ENCODE measurements at regions not wholly inside any gene's neighbourhood (a gene's known extent, or its start where the extent isn't known, plus 50 kb on each side); places are given as distances from the start of the nearest gene placed in this dataset.

- ChIA-PET POLR2A (no interaction called here), CTCF (no interaction called here)
- TF ChIP-seq CTCF (IDR thresholded peaks at IDR 0.05; ENCODE audit: insufficient read depth in 1 of 2, low read depth in 1 of 2, low read length in 1 of 2, severe bottlenecking in 1 of 2, unreplicated experiment in 1 of 2), result no peak
- intact Hi-C loops (cut with micrococcal nuclease; ENCODE audit: unreplicated experiment), result loop anchor here (10.0 kb wide), 1 partner anchor 1362 kb away; no protein-coding TSS in a partner anchor
- H3K4me3 ChIP-seq (ENCODE audit: low read depth, low read length), result no peak overlapping the region
- H3K4me1 Mint-ChIP-seq (ENCODE audit: low read depth, unreplicated experiment), result no peaks in the 10 kb centered on the region
- H3K9me3 Mint-ChIP-seq (ENCODE audit: unreplicated experiment), result no peaks in the 10 kb centered on the region
- H3K27ac Mint-ChIP-seq (ENCODE audit: unreplicated experiment), result no peak overlapping the region
- H3K9me3 ChIP-seq, result no peaks in the 10 kb centered on the region
- DNase-seq, result no peak
- no peaks in the 10 kb centered on the region for H3K36me3 Mint-ChIP-seq (ENCODE audit: insufficient read depth, unreplicated experiment)
- no peaks in the 10 kb centered on the region for H3K27me3 ChIP-seq (replicated peaks; ENCODE audit: control insufficient read depth, insufficient read depth, low read length)
- BruUV-seq (replicated peaks), result no TSS peak
- peaks cover 12% of the 10 kb centered on the region for H3K27me3 Mint-ChIP-seq (ENCODE audit: insufficient read depth, unreplicated experiment)
- H3K4me1 ChIP-seq, result no peaks in the 10 kb centered on the region
- no peak overlapping the region for H3K4me3 Mint-ChIP-seq (ENCODE audit: unreplicated experiment)
- no peaks in the 10 kb centered on the region for H3K36me3 ChIP-seq (ENCODE audit: control insufficient read depth, insufficient read depth, low read length)
These were observed 680.8 kb upstream of the TENM3 start for GRCh38 chr4:181562399-181562798.

GRCh38 chr4:181564625-181565024, 678.6 kb upstream of the TENM3 start:
- Mint-ChIP-seq H3K27ac (ENCODE audit: unreplicated experiment) (no peak overlapping the region), H3K9me3 (ENCODE audit: unreplicated experiment) (no peaks in the 10 kb centered on the region), H3K4me1 (ENCODE audit: low read depth, unreplicated experiment) (no peaks in the 10 kb centered on the region), H3K36me3 (ENCODE audit: insufficient read depth, unreplicated experiment) (no peaks in the 10 kb centered on the region), H3K27me3 (ENCODE audit: insufficient read depth, unreplicated experiment) (peaks cover 12% of the 10 kb centered on the region), H3K4me3 (ENCODE audit: unreplicated experiment) (no peak overlapping the region)
- H3K27me3 ChIP-seq (replicated peaks; ENCODE audit: control insufficient read depth, insufficient read depth, low read length), result no peaks in the 10 kb centered on the region
- ChIA-PET CTCF (no interaction called here), POLR2A (no interaction called here)
- H3K36me3 ChIP-seq (ENCODE audit: control insufficient read depth, insufficient read depth, low read length), result no peaks in the 10 kb centered on the region
- no peak for DNase-seq
- no peak for TF ChIP-seq CTCF (IDR thresholded peaks at IDR 0.05; ENCODE audit: insufficient read depth in 1 of 2, low read depth in 1 of 2, low read length in 1 of 2, severe bottlenecking in 1 of 2, unreplicated experiment in 1 of 2)
- no peaks in the 10 kb centered on the region for H3K4me1 ChIP-seq
- intact Hi-C loops (cut with micrococcal nuclease; ENCODE audit: unreplicated experiment), result loop anchor here (5.0 to 10.0 kb wide), 2 partner anchors 1243 to 1360 kb away; no protein-coding TSS in a partner anchor
- no peak overlapping the region for H3K4me3 ChIP-seq (ENCODE audit: low read depth, low read length)
- no peaks in the 10 kb centered on the region for H3K9me3 ChIP-seq
- BruUV-seq (replicated peaks), result no TSS peak

- H3K27me3 ChIP-seq (replicated peaks; ENCODE audit: control insufficient read depth, insufficient read depth, low read length), result no peaks in the 10 kb centered on the region
- intact Hi-C loops (cut with micrococcal nuclease; ENCODE audit: unreplicated experiment), result loop anchor here (5.0 to 10.0 kb wide), 2 partner anchors 1241 to 1358 kb away; no protein-coding TSS in a partner anchor
- Mint-ChIP-seq H3K27me3 (ENCODE audit: insufficient read depth, unreplicated experiment) (peaks cover 12% of the 10 kb centered on the region), H3K27ac (ENCODE audit: unreplicated experiment) (no peak overlapping the region), H3K9me3 (ENCODE audit: unreplicated experiment) (no peaks in the 10 kb centered on the region), H3K36me3 (ENCODE audit: insufficient read depth, unreplicated experiment) (no peaks in the 10 kb centered on the region), H3K4me1 (ENCODE audit: low read depth, unreplicated experiment) (no peaks in the 10 kb centered on the region), H3K4me3 (ENCODE audit: unreplicated experiment) (no peak overlapping the region)
- no peaks in the 10 kb centered on the region for H3K4me1 ChIP-seq
- ChIA-PET POLR2A (no interaction called here), CTCF (no interaction called here)
- no peak overlapping the region for H3K4me3 ChIP-seq (ENCODE audit: low read depth, low read length)
- no peaks in the 10 kb centered on the region for H3K36me3 ChIP-seq (ENCODE audit: control insufficient read depth, insufficient read depth, low read length)
- no peaks in the 10 kb centered on the region for H3K9me3 ChIP-seq
- no peak for DNase-seq
- no peak for TF ChIP-seq CTCF (IDR thresholded peaks at IDR 0.05; ENCODE audit: insufficient read depth in 1 of 2, low read depth in 1 of 2, low read length in 1 of 2, severe bottlenecking in 1 of 2, unreplicated experiment in 1 of 2)
- no TSS peak for BruUV-seq (replicated peaks)
These were observed 676.7 kb upstream of the TENM3 start for GRCh38 chr4:181566490-181566889.

Measured in Caco-2 (cell line).